NCI-H2029 treated with DMSO at 0.1 percent for 48 hours (cell line): ENCODE measurements at regions not wholly inside any gene's neighbourhood (a gene's known extent, or its start where the extent isn't known, plus 50 kb on each side); places are given as distances from the start of the nearest gene placed in this dataset.

ENCODE experiments used
- DNase-seq: peaks from one replicate; lab custom pipeline; 2025; lab: John Stamatoyannopoulos, UW

- no peak for DNase-seq
Observed at GRCh38 chr6:156352861-156353260, 424.3 kb upstream of the ARID1B start.

GRCh38 chr6:156351346-156351966 is 425.7 kb upstream of the ARID1B start:
- DNase-seq: peak; percentile 39

GRCh38 chr6:156350337-156350736 is 426.8 kb upstream of the ARID1B start:
- DNase-seq: no peak

- DNase-seq: peak; percentile 81
Observed at GRCh38 chr6:156348849-156349248, 428.3 kb upstream of the ARID1B start.

GRCh38 chr6:156348424-156348823 is 428.8 kb upstream of the ARID1B start:
- peak; percentile 80 for DNase-seq

- DNase-seq: no peak
Observed at GRCh38 chr6:156347656-156348055, 429.5 kb upstream of the ARID1B start.

- DNase-seq: no peak
Observed at GRCh38 chr6:156347246-156347645, 429.9 kb upstream of the ARID1B start.

- no peak for DNase-seq
Observed at GRCh38 chr6:156345700-156346099, 431.5 kb upstream of the ARID1B start.

- no peak for DNase-seq
Observed at GRCh38 chr6:156344491-156344890, 432.7 kb upstream of the ARID1B start.

- DNase-seq: no peak
Observed at GRCh38 chr6:156337801-156338200, 439.4 kb upstream of the ARID1B start.

GRCh38 chr6:156336733-156337132 is 440.4 kb upstream of the ARID1B start:
- DNase-seq: no peak

GRCh38 chr6:156336089-156336488 is 441.1 kb upstream of the ARID1B start:
- DNase-seq: no peak

GRCh38 chr6:156334966-156335365 is 442.2 kb upstream of the ARID1B start:
- DNase-seq: no peak

GRCh38 chr6:156319707-156320106 is 457.5 kb upstream of the ARID1B start:
- no peak for DNase-seq

GRCh38 chr6:156316583-156317125 is 460.5 kb upstream of the ARID1B start:
- no peak for DNase-seq

- no peak for DNase-seq
Observed at GRCh38 chr6:156315146-156315545, 462.0 kb upstream of the ARID1B start.

GRCh38 chr6:156313037-156313436 is 464.1 kb upstream of the ARID1B start:
- DNase-seq: no peak

- DNase-seq: no peak
Observed at GRCh38 chr6:156311291-156311690, 465.9 kb upstream of the ARID1B start.

GRCh38 chr6:156310701-156311100 is 466.5 kb upstream of the ARID1B start:
- DNase-seq: peak; percentile 33

- DNase-seq: no peak
Observed at GRCh38 chr6:156309017-156309416, 468.2 kb upstream of the ARID1B start.

- DNase-seq: no peak
Observed at GRCh38 chr6:156308604-156309003, 468.6 kb upstream of the ARID1B start.

- DNase-seq: no peak
Observed at GRCh38 chr6:156306531-156306930, 470.6 kb upstream of the ARID1B start.

- no peak for DNase-seq
Observed at GRCh38 chr6:156283091-156283490, 494.1 kb upstream of the ARID1B start.

GRCh38 chr6:156282087-156282486 is 495.1 kb upstream of the ARID1B start:
- no peak for DNase-seq
